Activated B cell treated with CpG ODN at 0.5 μM for 24 hours (primary cell): ENCODE measurements at regions not wholly inside any gene's neighbourhood (a gene's known extent, or its start where the extent isn't known, plus 50 kb on each side); places are given as distances from the start of the nearest gene placed in this dataset.

ENCODE experiments used
- ATAC-seq: fragments of 200-7000 bp; cut with Tn5 transposase; one replicate; pipeline ENCODE4 v1.10.0; 2021; ENCODE audit warnings: low read depth, mild to moderate bottlenecking, moderate library complexity
- CTCF ChIA-PET: fragments of 350-600 bp; sonication (Branson Sonifier 250); formaldehyde crosslinking; loops from one replicate; lab custom pipeline; 2021; ENCODE audit warnings: antibody characterized with exemption; lab: Charles Lee
- POLR2A ChIA-PET: fragments of 350-600 bp; sonication (Branson Sonifier 250); formaldehyde crosslinking; loops from one replicate; lab custom pipeline; 2021; ENCODE audit warnings: antibody characterized with exemption; lab: Charles Lee
- DNase-seq: peaks from one replicate; pipeline ENCODE4 v3.0.0; 2022
- H3K27ac Mint-ChIP-seq: one replicate; pipeline ENCODE4 v1.8.0; 2020; ENCODE audit warnings: mixed read lengths
- H3K27me3 Mint-ChIP-seq: one replicate; pipeline ENCODE4 v1.8.0; 2021; ENCODE audit warnings: mixed read lengths
- H3K36me3 Mint-ChIP-seq: one replicate; pipeline ENCODE4 v1.8.0; 2021; ENCODE audit warnings: low read depth, mixed read lengths
- H3K4me1 Mint-ChIP-seq: one replicate; pipeline ENCODE4 v1.8.0; 2021; ENCODE audit warnings: mixed read lengths
- H3K4me3 Mint-ChIP-seq: one replicate; pipeline ENCODE4 v1.8.0; 2020; ENCODE audit warnings: mild to moderate bottlenecking, mixed read lengths
- H3K9me3 Mint-ChIP-seq: one replicate; pipeline ENCODE4 v1.8.0; 2020; ENCODE audit warnings: mixed read lengths
- intact Hi-C: fragments of 100-400 bp; cut with micrococcal nuclease; formaldehyde crosslinking; loops from one replicate; pipeline ENCODE4 v1.15.1; 2024
- TF ChIP-seq, protein P1 (sequence below): fragments of 200-600 bp; IDR thresholded peaks from one replicate; pipeline ENCODE4 v1.8.0; 2022; ENCODE audit warnings: antibody characterized with exemption, mild to moderate bottlenecking

DNA sequence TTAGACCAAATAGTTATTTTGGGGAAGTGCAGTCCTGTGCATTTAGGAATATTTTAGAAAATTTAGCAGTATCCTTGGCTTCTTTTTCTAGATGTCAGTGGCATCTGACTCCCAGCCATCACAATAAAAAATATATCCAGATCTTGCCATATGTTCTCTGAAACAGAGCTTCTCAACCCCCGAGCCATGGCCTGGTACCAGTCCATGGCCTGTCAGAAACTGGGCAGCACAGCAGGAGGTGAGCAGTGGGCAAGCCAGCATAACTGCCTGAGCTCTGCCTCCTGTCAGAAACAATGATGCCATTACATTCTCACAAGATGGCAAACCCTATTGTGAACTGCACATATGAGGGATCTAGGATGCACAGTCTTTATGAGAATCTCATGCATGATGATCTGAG is 480.0 kb downstream of the LRRIQ3 start:
- H3K4me3 Mint-ChIP-seq: no peak overlapping the region
- H3K27me3 Mint-ChIP-seq: no peaks in the 10 kb centered on the region
- DNase-seq (no peak), ATAC-seq (no peak)
- no peaks in the 10 kb centered on the region for H3K36me3 Mint-ChIP-seq
- H3K9me3 Mint-ChIP-seq: peaks cover 2% of the 10 kb centered on the region
- TF ChIP-seq, protein P1, sequence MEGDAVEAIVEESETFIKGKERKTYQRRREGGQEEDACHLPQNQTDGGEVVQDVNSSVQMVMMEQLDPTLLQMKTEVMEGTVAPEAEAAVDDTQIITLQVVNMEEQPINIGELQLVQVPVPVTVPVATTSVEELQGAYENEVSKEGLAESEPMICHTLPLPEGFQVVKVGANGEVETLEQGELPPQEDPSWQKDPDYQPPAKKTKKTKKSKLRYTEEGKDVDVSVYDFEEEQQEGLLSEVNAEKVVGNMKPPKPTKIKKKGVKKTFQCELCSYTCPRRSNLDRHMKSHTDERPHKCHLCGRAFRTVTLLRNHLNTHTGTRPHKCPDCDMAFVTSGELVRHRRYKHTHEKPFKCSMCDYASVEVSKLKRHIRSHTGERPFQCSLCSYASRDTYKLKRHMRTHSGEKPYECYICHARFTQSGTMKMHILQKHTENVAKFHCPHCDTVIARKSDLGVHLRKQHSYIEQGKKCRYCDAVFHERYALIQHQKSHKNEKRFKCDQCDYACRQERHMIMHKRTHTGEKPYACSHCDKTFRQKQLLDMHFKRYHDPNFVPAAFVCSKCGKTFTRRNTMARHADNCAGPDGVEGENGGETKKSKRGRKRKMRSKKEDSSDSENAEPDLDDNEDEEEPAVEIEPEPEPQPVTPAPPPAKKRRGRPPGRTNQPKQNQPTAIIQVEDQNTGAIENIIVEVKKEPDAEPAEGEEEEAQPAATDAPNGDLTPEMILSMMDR: no peak
- H3K4me1 Mint-ChIP-seq: no peaks in the 10 kb centered on the region
- POLR2A ChIA-PET: no interaction called here
- CTCF ChIA-PET: no interaction called here
- intact Hi-C loops: no loop called here
- no peak overlapping the region for H3K27ac Mint-ChIP-seq

DNA sequence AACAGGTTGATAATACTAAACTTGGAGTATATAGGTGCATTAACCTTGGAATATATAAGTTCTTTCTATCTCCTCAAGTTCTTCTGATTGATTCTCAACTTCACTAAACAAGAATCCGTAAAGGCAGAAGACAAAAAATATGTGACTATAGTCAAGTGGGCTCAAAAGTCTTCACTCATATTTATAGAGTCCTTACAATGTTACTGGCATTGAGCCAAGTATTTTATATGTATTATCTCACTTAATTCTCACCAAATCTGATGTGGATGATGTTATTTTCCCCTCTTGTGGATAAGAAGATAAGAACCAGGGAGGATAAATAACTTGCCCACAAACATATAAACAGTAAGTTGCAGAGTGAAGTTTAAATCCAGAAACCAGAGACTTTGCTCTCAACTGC is 486.9 kb downstream of the LRRIQ3 start:
- CTCF ChIA-PET: no interaction called here
- intact Hi-C loops: no loop called here

DNA sequence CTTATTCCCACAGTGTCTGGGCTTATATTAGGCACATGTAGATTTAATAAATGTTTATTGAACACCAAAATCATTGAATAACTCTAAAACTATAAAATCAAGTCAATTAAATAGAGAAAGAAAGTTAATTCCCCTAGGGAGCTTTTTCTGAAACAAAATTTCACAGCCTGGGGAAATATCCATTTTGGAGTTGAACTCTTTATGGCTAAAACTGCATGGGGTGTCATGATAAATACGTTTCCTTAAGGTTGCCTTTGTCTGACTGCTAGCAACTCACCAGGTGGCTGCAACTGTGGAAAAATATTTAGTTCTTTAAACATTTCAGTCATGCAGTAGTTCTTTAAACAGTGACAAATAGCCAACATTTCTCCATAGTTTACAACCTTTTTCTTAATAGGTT is 496.1 kb downstream of the LRRIQ3 start:
- TF ChIP-seq, protein P1: no peak
- DNase-seq (no peak), ATAC-seq (no peak)
- no peak overlapping the region for H3K27ac Mint-ChIP-seq
- H3K4me1 Mint-ChIP-seq: no peaks in the 10 kb centered on the region
- no peaks in the 10 kb centered on the region for H3K27me3 Mint-ChIP-seq
- no peak overlapping the region for H3K4me3 Mint-ChIP-seq
- intact Hi-C loops: no loop called here
- ChIA-PET CTCF (no interaction called here), POLR2A (no interaction called here)
- H3K9me3 Mint-ChIP-seq: no peaks in the 10 kb centered on the region
- H3K36me3 Mint-ChIP-seq: no peaks in the 10 kb centered on the region

More for the DNA sequence above, 486.9 kb downstream of the LRRIQ3 start:
- peaks cover 4% of the 10 kb centered on the region for H3K9me3 Mint-ChIP-seq
- POLR2A ChIA-PET: no interaction called here
- TF ChIP-seq, protein P1: no peak
- ATAC-seq (no peak), DNase-seq (no peak)
- H3K4me3 Mint-ChIP-seq: no peak overlapping the region
- no peak overlapping the region for H3K27ac Mint-ChIP-seq
- no peaks in the 10 kb centered on the region for H3K27me3 Mint-ChIP-seq
- H3K4me1 Mint-ChIP-seq: no peaks in the 10 kb centered on the region
- no peaks in the 10 kb centered on the region for H3K36me3 Mint-ChIP-seq

DNA sequence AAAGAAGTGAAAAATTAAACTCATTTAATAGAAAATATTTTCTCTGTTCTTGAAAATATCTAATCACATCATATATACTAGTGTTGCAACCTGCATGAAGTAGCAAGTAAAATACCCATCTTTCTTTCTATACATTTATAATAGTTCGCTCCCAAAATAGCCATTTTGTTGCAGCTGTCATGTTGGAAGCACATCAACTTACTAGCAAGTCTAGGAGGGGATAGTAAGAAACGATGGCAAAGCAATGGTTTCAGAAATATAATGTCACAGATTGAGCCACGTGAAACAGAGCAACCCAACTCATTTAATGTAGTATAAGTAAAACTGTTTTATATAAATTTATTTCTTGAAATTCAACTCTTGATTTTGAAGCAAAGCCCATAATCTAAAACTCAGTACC is 521.8 kb downstream of the LRRIQ3 start:
- H3K4me1 Mint-ChIP-seq: no peaks in the 10 kb centered on the region
- ATAC-seq (no peak), DNase-seq (no peak)
- no peaks in the 10 kb centered on the region for H3K36me3 Mint-ChIP-seq
- intact Hi-C loops: no loop called here
- no peaks in the 10 kb centered on the region for H3K27me3 Mint-ChIP-seq
- ChIA-PET CTCF (no interaction called here), POLR2A (no interaction called here)
- H3K4me3 Mint-ChIP-seq: no peak overlapping the region
- TF ChIP-seq, protein P1: no peak
- no peak overlapping the region for H3K27ac Mint-ChIP-seq
- H3K9me3 Mint-ChIP-seq: no peaks in the 10 kb centered on the region

DNA sequence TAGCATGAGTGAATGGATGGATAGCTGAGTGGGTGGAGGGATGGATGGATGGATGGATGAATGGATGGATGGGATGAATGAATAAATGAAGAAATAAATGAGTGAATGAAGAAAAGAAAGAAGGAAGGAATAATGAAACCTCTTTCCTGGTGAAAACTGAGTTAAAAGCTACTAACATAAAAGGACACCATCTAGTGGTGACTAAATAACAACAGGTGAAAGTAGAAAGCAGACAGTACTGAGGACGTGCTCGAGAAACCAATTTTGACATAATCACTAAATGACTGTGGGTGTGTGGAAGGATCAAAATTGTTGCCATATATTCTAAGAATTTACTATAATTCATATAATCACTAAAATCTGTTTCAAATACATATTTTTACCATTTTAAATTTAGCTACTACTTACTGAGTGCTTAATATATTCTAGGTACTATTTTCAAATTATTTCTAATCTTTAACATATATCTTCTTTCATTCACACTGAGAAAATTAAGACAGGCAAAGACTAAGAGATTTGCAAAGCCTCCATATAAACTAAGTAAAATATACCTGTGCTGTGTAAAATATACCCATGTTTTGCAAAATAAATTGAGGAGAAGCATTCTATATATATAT is 522.9 kb downstream of the LRRIQ3 start:
- CTCF ChIA-PET: no interaction called here
- no peaks in the 10 kb centered on the region for H3K4me1 Mint-ChIP-seq
- DNase-seq: no peak
- H3K9me3 Mint-ChIP-seq: no peaks in the 10 kb centered on the region
- POLR2A ChIA-PET: no interaction called here
- H3K27me3 Mint-ChIP-seq: no peaks in the 10 kb centered on the region
- H3K36me3 Mint-ChIP-seq: no peaks in the 10 kb centered on the region
- no peak for ATAC-seq
- no peak overlapping the region for H3K4me3 Mint-ChIP-seq
- TF ChIP-seq, protein P1: no peak
- no peak overlapping the region for H3K27ac Mint-ChIP-seq
- intact Hi-C loops: no loop called here
